ENCODE measurements at regions not wholly inside any gene's neighbourhood (a gene's known extent, or its start where the extent isn't known, plus 50 kb on each side); places are given as distances from the start of the nearest gene placed in this dataset.

DNA sequence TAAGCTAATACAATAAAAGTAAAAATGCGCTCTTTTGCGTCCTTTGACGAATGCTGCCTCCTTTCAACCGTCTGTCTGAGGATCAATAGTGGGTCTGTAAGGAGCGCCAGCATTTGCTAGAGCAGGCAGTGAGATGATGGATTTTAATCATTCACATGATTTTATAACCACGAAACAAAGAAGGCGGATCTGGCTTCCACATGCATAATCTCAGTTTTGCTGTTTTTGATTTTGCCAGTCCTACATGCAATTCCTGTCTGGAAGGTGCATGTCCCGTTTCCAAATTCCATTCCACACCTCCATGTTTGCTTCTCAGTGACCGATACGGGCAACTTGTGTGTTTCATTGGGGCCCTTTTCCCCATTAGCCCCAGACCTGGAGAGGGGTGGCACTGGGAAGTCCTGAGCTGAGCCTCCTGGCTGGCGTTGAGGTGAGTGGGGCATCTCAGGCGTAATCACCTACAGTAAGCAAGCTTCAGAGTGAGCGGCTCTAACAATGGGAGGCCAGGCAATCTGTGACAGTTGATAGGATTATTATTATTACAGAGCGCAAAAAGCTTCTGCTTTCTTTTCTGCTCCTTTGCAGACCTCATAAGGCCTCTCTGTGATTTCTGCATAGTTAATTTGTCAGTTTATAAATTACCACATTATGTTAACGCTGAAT is 405.4 kb downstream of the ZSWIM6 start:
- DNase-seq (ENCODE audit: low read depth) = no peak

DNA sequence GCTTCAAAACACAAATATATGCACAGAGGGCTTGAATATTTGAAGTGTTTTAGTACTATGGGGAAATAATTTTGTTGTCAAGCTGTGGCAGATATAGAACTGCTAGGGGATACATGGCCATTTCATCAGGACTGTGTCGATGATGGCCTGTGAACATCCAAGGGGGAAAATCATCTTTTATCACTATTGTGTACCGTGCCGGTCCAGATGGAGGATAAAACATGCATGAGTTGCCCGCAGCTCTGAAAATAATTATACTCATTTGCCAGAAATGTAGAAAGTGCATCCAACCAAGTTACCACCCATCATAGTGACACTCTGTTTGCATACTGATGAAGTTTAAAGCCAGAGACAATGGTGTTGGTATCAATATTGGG is 405.9 kb downstream of the ZSWIM6 start:
- no peak for DNase-seq (ENCODE audit: low read depth)

DNA sequence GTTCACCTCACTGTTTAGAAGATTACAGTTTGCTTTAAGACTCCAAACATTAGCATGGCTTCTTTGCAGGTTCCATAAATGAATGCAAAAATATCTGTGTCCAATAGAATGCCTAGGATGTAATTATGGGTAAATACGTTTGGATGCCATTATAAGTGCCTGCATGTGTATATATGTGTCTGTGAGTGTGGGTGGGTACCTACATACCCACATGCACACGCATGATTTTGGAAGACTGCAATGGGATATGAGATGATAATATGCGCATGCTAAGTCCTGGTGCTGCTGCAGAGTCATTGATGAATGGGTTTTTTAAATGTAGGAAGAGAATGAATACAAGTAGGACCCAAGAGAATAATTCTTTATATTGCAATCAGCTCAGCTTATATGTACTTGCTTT is 406.4 kb downstream of the ZSWIM6 start:
- no peak for DNase-seq (ENCODE audit: low read depth)

DNA sequence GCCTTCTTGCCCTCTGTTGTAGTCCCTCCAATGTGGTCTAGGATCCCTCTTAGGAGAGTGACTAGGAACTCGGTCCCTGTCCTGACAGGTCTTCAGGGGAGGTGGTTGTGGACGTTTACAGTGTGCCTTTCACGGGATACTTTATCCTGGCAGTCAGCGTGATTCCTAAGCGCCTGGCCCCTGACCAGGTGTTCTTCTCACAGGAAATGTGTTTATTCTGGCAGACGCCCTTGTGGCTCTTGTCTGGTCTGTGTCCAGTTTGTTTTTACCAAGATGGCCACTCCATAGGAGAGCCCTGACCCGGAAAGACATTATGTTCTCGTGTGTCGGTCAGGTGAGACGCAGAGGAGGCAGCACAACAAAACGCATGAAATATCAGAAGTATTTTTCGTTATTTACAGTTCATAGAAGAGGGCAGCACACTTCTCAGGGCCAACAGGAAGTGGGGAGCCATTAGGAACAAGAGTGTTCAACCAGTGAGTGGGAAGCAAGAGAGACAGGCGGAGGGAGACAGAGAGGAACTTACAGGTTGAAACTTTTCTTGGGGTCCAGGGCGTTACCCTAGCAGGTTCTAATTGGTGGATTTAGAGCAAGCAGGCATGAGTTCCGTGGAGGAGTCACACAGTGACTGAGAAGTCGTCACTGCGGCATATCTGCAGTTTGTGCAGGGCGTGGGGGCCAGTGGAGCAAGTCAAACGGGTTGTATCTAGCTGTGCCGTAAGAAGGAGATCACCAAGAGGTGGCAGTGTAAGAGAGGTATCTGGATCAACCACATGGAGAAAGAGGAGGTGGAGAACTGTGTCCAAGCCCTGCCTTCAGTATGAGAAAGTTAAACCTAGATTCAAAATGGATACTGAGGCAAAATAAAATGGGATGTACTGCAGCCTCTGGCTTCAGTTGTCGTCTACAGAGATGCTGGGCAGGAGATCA is 412.9 kb downstream of the ZSWIM6 start:
- DNase-seq (ENCODE audit: low read depth) = no peak

DNA sequence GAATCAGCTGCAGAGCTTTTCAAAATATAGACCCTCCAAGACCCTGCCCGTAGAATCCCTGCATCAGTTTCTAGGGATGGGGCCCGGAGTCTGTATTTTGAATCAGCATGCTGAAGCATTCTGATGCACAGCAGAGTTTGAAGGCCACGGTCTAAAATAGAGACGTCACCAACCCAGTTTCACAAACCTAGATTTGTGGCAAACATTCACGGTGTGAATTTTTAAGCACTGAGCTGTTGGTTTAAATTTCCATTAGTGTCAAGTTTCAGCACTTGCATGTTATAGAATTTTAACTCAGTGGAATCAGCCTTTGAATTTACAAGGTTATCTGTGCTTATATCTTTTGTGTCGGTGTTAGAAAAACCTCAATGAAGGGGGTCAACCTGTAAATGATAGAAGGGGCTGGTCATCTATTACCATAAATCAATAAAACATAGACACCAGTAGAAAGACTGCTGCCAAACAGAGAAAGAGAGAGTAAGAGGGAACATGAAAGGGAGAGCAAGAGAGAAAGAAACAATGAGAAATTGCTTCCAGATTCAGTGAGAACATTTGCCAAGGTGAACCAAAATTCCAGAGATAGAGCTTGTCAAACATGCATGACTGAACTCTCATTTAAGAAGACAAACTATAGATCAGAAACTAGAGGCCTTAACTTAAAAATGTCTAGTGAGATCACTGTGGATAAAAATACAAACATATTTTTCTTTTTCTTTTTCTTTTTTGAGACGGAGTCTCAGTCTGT is 414.9 kb downstream of the ZSWIM6 start:
- no peak for DNase-seq (ENCODE audit: low read depth)

DNA sequence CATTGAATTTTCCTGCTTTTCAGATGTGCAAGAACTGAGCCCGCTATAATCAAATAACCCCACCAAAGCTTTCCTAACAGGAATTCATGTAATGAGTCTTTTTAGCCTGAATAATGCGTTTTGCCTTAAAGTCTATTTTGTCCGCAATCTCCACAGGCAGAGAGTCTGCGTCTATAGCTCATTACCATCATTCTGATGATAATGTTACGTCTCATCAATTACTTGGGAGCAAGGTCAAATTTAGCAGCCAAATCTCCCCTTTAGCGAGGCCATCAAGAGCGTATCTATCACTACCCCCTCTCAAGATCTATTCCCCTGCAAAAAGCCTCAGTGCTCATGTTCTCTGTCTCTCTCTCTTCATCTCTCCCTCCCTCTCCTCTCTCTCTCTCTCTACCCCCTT is 416.1 kb downstream of the ZSWIM6 start:
- no peak for DNase-seq (ENCODE audit: low read depth)

DNA sequence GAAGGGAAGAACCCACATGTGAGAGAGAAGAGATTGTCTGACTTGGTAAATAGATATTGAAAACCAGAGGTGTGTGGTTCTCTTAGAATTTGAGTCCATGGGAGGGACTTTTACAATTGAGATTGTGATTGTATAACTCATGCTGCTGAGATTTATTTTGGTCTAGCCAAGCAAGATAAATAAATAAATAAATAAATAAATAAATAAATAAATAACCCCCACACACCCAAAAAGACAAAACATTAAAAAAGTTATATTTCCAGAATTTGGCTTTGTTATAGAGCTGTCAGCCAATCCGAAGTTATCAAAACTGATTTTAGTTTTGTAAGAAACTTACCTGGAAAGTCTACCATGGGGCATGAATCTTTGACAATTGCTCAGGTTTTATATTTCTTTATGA is 416.6 kb downstream of the ZSWIM6 start:
- no peak for DNase-seq (ENCODE audit: low read depth)

GRCh38 chr5:61752588-61752987 is 420.5 kb downstream of the ZSWIM6 start:
- no peak for DNase-seq (ENCODE audit: low read depth)

DNA sequence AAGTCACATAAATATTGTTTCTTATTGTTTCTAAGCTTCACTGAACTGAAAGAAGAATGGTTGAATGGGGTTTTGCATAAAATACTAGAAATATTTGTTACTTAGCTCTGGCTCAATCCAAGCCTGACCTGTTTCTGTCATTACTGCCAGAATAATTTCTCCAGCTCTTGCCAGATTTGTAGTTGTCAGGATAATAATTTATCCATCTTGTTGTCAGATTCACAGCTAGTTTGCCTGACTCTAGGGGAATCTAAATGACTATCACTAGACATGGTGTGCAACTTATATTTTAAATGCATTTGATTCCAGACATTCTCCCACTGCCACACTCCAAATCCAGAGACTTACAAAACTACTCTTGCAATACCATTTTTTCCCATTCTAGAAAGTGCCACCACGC is 422.7 kb downstream of the ZSWIM6 start:
- no peak for DNase-seq (ENCODE audit: low read depth)

DNA sequence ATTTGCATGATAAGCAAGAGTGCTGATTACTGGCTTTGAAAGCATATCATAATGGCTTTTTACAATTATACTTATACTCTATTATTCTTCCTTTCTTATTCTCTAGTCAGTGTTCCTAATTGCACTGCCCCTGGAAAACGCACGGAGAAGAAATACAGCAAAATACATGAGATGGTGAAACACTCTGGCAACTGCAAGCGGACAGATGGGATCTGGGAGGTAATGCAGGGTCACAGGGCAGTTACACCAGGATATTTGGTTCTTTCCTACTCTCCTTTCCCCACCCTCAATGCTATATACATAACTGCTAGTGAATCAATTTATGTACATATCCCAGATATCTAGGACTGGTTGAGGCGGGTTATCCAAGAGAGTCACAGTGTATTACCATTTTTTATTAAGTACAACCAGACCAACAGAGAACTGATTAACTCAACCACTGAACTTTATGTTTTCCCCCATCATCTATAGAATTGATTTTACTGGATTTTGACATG is 423.7 kb downstream of the ZSWIM6 start:
- DNase-seq (ENCODE audit: low read depth) = no peak

GRCh38 chr5:61758711-61759110 is 426.7 kb downstream of the ZSWIM6 start:
- no peak for DNase-seq (ENCODE audit: low read depth)

DNA sequence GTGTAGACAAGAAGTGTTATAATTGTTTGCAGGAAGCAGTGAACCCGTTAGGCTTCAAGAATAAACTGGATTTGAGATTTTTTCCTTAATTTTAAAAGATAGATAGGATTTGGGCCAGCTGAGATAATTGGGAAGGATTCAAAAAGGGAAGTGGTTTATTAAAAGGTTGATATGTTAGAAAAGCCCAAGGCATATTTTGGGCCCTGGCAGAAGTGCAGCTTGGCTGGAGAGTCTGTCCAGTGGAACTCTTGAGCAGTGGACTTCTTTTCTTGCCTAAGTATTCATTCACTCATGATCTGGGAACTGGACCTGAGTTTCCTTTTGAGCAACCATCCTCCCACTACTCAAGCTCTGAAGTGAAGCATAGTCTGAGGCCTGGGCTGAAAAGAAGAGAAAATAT is 433.4 kb downstream of the ZSWIM6 start:
- DNase-seq (ENCODE audit: low read depth) = no peak

DNA sequence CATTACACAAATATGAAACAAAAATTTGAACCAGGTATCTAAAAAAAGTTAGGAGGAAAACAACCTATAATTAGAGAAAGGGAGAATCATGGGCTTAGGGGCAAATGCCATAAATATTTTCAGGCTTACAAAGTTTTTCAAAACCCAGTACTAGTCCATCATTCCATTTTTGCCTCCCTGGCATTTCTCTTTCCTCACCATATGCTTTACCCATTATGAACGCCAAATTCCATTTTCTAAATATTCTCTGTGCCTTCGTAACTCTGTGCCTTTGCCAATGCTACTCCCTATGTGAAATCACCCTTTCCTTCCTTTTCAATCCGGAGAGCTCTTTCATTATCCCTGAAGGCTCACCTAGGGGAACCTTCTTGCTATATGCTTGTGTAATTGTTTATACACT is 434.1 kb downstream of the ZSWIM6 start:
- DNase-seq (ENCODE audit: low read depth) = no peak

- no peak for DNase-seq (ENCODE audit: low read depth)
Measured at GRCh38 chr5:61767231-61768080, 435.4 kb downstream of the ZSWIM6 start.

DNA sequence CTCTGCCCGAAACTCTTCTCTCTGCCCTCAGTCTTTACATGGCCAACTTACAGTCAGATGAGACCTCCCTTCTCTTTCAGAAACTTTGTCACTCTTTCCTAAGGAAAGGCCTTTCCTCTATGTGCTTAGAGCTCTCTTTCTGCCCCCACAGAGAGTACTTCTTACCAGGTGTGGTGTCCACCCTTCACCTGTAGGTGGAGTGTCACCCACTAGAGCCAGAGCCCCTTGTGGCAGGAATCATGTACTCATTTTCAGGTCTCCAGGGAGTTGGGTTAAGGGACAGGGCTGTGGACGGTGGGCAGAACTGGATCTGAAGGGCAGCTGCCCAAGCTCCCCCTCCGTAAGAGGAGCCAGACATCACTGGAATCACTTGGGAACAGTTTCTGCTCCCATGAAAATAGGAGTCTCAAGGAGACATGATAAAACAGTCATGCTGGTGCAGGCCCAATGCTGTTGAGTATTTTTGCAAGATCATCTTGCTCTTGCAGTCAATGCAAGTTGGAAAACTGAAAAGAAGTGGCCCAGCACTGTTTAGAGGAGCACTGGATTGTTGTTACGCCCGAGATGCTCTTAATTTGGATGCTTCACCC is 436.7 kb downstream of the ZSWIM6 start:
- DNase-seq (ENCODE audit: low read depth) = no peak

- DNase-seq (ENCODE audit: low read depth) = no peak
Measured at GRCh38 chr5:61771062-61771461, 439.0 kb downstream of the ZSWIM6 start.

DNA sequence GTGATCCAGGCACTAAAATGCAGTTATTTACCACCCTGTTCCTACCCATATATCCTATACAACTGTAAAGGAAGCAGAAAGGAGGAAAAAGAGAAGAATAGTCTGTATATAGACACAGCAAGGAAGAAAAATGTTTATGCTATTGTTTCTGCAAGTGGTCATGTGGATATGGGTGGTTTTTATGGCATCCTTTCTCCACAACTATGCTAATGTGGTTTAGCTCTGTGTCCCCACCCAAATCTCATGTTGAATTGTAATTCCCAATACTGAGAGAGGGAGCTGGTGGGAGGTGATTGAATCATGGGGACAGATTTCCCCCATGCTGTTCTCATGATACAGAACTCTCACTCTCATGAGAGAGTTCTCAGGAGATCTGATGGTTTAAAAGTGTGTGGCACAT is 439.8 kb downstream of the ZSWIM6 start:
- DNase-seq (ENCODE audit: low read depth) = no peak

GRCh38 chr5:61775901-61776300 is 443.8 kb downstream of the ZSWIM6 start:
- no peak for DNase-seq (ENCODE audit: low read depth)

DNA sequence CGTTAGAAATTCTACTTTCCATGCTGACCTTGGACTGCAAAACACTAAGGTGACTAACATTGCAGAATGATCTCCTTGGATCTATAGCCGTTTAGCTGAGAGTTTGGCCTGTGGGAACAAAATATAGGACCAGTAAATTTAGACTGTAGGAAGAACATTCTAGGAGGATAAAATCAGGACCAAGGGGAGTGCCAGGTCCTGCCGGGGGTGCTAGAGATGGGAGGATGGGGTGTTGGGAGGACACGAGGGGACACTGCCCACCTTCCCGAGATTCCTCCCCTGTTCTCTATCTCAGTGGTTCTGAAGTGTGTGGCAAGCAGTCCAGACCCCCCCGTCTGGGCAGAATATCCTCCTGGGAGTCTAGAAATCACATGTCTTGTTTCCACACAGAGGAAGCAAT is 445.2 kb downstream of the ZSWIM6 start:
- no peak for DNase-seq (ENCODE audit: low read depth)

DNA sequence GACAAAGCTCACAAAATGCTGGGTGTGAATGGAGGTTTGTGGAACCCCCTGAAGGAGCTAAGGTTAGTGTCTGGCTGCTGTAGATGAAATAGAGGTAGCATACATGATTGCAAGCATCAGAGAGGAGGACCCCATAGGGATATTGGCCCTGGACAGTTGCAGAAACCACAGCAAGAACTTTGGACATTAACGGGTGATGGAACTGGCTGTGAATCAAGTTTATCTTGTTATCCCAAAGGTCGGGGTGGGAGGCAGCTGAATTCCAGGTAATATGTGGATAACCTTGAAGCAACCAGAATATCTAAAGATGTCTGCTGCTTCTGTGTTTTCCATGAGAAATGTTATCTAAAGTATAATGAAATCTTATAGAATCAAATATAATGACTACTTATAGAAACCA is 447.7 kb downstream of the ZSWIM6 start:
- DNase-seq (ENCODE audit: low read depth) = no peak

- no peak for DNase-seq (ENCODE audit: low read depth)
Measured at GRCh38 chr5:61783481-61783880, 451.4 kb downstream of the ZSWIM6 start.

Data from stromal cell of bone marrow (primary cell).